ENCODE measurements at regions not wholly inside any gene's neighbourhood (a gene's known extent, or its start where the extent isn't known, plus 50 kb on each side); places are given as distances from the start of the nearest gene placed in this dataset.

GRCh38 chr21:39120876-39121599, 62.2 kb downstream of the PSMG1 start:
- TF ChIP-seq, protein P1, sequence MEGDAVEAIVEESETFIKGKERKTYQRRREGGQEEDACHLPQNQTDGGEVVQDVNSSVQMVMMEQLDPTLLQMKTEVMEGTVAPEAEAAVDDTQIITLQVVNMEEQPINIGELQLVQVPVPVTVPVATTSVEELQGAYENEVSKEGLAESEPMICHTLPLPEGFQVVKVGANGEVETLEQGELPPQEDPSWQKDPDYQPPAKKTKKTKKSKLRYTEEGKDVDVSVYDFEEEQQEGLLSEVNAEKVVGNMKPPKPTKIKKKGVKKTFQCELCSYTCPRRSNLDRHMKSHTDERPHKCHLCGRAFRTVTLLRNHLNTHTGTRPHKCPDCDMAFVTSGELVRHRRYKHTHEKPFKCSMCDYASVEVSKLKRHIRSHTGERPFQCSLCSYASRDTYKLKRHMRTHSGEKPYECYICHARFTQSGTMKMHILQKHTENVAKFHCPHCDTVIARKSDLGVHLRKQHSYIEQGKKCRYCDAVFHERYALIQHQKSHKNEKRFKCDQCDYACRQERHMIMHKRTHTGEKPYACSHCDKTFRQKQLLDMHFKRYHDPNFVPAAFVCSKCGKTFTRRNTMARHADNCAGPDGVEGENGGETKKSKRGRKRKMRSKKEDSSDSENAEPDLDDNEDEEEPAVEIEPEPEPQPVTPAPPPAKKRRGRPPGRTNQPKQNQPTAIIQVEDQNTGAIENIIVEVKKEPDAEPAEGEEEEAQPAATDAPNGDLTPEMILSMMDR (IDR thresholded peaks at IDR 0.05): no peak
- TF ChIP-seq POLR2AphosphoS5 (IDR thresholded peaks at IDR 0.05; ENCODE audit: low read depth, low read length): no peak
